Right kidney (tissue), 1 donor: ENCODE measurements at regions not wholly inside any gene's neighbourhood (a gene's known extent, or its start where the extent isn't known, plus 50 kb on each side); places are given as distances from the start of the nearest gene placed in this dataset.

Experiments used
- DNase-seq: peaks from one replicate; pipeline ENCODE4 v3.0.0-alpha.2; 2016

GRCh38 chr3:101172516-101172915 lies 147.9 kb downstream of the IMPG2 start:
- DNase-seq = no peak

- DNase-seq = no peak
Measured at GRCh38 chr3:101171681-101172191, 148.6 kb downstream of the IMPG2 start.

DNA sequence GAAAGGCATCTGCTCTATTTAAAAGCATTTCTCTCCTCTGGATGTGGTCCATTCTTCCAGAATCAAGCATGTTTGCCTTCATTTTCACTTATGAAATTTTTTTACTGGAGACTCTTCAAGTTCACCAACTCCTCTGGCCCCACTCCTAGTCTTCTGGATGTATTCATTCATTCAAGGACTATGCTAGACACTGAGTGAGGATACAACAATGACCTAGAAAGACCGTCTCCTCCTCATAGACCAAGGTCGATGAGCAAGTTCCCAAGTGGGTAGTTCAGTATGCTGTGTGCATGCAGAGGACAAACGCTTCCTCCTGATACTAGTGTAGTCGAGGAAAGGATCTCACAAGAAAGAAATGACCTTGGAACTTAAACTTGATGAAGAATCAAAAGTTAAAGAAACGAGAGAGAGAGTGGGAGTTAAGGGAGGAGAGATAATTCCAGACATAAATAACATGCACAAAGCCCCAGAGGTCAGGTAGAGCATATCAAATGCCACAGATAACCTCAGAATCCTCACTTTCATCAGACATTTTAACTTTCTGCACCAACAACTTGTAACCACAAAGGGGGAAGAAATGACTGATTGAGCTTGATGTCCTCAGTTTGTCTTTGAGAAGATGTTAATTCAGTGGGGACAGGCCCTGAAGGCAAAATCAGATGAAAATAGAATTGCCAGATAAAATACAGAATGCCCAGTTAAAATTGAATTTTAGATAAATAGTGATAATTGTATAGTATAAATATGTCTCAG lies 149.4 kb downstream of the IMPG2 start:
- no peak for DNase-seq

DNA sequence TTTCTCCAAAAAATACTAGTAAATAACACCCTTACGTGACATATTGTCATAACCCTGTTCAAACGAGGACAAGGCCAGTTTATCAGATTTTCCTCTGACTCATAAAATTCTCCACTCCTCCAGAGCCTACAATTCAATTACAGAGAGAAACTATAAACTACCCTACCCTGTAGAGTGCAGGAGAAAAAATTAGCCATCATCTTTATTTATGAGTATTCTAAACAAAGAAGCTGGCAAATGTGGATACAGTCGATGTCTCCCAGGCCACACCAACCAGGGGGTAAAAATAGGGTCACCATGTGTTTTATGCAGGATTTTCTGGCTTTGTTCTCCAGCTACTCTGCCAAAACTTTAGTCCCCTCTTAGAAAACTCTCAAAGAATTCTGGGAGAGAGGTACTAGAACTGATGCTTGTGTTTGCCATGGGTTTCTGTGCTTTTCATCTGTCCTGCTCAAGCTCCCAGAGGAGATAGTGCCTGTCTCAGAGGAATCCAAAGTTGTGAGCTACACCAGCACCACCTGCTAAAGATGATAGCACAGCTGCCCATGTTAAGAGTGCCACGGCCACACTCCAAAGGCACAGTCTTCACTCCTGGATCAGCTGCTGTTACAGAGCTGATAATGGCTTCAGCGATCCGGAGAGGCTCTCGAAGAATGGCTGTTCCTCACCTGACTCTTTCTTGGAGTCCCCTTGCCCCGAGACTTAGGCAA lies 150.2 kb downstream of the IMPG2 start:
- no peak for DNase-seq

DNA sequence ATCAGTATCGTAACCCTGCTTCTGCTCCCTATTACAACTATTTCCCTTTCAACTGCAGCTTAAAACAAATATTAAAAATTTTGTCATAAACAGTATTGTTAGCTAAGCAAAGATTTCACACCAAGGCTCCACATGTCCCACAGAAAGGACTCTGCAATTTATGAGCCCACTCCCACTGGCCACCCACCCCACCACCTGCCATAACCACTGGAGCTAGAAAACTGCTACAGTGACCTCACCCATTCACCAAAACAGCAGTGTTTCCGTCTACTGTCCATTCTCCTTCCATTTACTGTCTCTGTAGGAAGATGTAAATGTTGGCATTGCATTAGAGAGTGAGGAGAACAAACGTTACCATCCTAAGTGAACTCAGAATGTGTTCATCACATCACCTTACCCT lies 150.9 kb downstream of the IMPG2 start:
- DNase-seq = no peak

DNA sequence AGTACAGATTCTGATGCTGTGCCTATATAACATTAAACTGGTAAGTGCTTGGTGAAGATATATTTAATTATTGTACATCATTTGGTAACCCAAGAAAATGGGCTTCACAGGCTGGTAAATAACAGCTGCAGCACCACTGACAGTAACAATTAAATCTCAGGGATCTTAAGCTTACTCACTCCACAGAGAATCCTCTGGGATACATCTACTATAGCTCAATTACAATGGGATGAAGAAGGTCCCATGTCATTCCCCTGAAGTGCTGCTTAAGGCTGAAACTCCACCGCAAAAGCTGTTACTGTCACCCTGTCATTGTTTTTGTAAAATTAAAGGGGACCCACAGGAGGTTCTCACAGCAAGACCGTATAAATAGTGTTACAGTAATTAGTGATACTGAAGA lies 153.0 kb downstream of the IMPG2 start:
- no peak for DNase-seq

DNA sequence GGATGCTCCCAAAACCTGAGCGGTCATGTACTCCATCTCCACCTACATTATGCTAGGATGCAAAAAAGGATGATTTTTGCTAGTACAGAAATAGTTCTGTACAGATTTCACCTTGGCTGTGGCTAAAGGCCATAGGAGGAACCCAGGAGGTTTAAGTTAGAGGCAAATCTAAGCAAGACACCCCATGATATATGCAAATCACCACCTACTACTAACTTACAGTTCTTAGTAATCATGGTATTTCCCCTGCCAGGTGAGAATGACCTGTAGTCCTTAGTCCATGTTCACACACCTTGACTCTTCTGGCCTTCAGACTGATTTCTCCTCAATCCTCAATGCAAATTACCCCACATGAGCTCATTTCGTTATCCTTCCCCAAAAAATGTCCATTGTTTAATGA lies 154.2 kb downstream of the IMPG2 start:
- no peak for DNase-seq

- no peak for DNase-seq
Measured at GRCh38 chr3:101163554-101163953, 156.8 kb downstream of the IMPG2 start.

DNA sequence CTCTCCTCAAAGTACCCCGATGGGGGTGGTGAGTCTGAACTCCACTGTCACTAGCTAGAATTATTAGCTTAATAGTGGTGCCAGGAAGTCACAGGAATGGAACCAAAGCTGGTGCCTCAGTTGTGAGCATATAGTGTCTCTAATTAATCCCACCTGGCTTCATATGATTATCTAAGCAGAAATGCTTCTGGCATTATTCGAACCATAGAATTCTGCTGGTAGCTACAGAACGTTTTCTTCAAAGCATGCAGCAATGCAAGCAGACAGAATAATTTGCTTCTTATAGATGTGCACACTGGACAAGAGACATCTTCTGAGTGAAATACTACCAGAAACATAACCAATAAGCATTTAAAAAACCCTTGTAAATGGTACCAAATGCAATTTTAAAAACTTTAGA lies 160.9 kb downstream of the IMPG2 start:
- DNase-seq = no peak

GRCh38 chr3:101158374-101158773 lies 162.0 kb downstream of the IMPG2 start:
- DNase-seq = no peak

- no peak for DNase-seq
Measured at GRCh38 chr3:101156787-101157345, 163.5 kb downstream of the IMPG2 start.

- DNase-seq = no peak
Measured at GRCh38 chr3:101155825-101156224, 162.6 kb upstream of the ABI3BP start.

- DNase-seq = no peak
Measured at GRCh38 chr3:101154401-101154800, 161.2 kb upstream of the ABI3BP start.

GRCh38 chr3:101151286-101151913 lies 158.2 kb upstream of the ABI3BP start:
- no peak for DNase-seq

- no peak for DNase-seq
Measured at GRCh38 chr3:101150504-101150903, 157.3 kb upstream of the ABI3BP start.

- no peak for DNase-seq
Measured at GRCh38 chr3:101149707-101150106, 156.5 kb upstream of the ABI3BP start.

DNA sequence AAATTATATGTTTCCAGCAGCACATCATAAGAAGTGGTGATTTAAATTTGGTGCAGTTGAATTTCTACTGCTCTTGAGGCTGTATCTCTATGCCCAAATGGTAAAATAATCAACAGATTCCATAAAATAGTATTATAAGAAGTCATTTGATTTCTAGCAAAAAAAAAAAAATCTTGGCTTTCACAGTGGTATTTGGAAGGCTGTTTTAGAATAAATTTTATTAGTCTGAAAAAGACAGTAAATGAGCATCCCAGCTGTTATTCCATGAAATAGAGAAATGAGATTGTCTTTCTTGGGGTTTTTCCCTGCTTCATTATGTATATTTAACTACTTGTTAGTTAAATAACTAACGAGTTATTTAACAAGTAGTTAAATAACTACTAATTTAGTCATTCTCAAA lies 156.0 kb upstream of the ABI3BP start:
- no peak for DNase-seq

- no peak for DNase-seq
Measured at GRCh38 chr3:101148001-101148400, 154.8 kb upstream of the ABI3BP start.

- no peak for DNase-seq
Measured at GRCh38 chr3:101146946-101147345, 153.7 kb upstream of the ABI3BP start.

GRCh38 chr3:101144105-101144504 lies 150.9 kb upstream of the ABI3BP start:
- no peak for DNase-seq

GRCh38 chr3:101143012-101143411 lies 149.8 kb upstream of the ABI3BP start:
- DNase-seq = no peak

DNA sequence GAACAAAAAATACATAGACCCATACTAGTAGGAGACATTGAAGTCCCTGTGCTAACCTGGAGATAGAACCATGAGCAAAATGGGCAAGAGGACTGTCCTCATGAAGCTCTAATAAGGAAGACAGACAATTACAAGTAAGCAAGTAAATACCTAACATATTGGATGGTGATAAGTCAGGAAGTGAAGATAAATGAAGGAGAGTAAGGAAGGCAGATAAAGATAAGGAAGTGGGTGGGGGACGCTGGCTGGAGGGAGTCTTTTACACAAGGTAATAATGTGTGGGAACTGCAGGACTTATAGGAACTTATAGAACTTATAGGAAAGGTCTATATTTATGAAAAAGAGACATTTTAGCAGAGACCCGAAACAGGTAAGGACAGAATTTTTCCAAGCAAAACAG lies 148.9 kb upstream of the ABI3BP start:
- DNase-seq = no peak

DNA sequence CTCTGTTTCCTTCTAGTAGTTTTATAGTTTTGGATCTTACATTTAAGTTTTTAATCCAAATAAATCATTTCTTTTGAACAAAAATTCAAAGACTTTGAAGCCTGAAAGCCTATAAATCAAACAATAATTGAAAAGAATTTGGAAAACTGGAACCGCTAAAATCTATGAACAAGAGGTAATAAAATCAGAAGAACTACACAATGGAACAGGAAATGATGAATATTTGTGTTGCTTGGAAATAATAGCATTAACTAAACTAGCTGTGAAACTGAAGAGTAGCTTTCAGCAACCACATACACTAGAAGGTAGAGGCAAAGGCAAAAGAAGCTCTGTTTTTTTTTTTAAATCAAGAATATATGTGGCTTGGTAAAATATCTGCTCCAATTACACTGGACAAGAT lies 147.9 kb upstream of the ABI3BP start:
- DNase-seq = no peak
